ENCODE measurements at regions not wholly inside any gene's neighbourhood (a gene's known extent, or its start where the extent isn't known, plus 50 kb on each side); places are given as distances from the start of the nearest gene placed in this dataset.

DNA sequence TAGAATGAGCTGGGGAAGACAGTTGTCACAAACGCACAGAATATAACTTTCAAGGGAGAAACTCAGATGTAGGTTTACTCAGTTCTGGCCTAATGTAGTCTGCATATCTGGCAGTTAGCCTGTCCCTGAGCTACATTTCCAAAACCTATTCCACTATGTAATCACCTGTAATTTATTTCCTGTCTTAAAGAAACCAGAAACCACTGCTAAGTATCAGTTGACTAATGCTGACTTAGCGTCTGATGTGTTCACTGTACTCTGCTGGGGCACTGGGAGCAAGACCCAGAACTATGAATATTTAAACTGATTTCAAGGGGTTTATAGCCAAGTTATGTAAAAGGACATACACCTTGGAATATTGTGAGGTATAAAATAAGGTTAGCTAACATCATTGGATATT lies 1995.2 kb upstream of the PIK3C3 start:
- TF ChIP-seq, protein P1, sequence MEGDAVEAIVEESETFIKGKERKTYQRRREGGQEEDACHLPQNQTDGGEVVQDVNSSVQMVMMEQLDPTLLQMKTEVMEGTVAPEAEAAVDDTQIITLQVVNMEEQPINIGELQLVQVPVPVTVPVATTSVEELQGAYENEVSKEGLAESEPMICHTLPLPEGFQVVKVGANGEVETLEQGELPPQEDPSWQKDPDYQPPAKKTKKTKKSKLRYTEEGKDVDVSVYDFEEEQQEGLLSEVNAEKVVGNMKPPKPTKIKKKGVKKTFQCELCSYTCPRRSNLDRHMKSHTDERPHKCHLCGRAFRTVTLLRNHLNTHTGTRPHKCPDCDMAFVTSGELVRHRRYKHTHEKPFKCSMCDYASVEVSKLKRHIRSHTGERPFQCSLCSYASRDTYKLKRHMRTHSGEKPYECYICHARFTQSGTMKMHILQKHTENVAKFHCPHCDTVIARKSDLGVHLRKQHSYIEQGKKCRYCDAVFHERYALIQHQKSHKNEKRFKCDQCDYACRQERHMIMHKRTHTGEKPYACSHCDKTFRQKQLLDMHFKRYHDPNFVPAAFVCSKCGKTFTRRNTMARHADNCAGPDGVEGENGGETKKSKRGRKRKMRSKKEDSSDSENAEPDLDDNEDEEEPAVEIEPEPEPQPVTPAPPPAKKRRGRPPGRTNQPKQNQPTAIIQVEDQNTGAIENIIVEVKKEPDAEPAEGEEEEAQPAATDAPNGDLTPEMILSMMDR (IDR thresholded peaks at IDR 0.05; ENCODE audit: low read length), result no peak
- TF ChIP-seq EZH2 (IDR thresholded peaks at IDR 0.05; ENCODE audit: borderline replicate concordance, low read length), result no peak
